ENCODE measurements at regions not wholly inside any gene's neighbourhood (a gene's known extent, or its start where the extent isn't known, plus 50 kb on each side); places are given as distances from the start of the nearest gene placed in this dataset.

- no CpG with 5 or more reads among the region's 2 CpGs for WGBS (ENCODE audit: insufficient coverage)
- TF ChIP-seq, protein P1, sequence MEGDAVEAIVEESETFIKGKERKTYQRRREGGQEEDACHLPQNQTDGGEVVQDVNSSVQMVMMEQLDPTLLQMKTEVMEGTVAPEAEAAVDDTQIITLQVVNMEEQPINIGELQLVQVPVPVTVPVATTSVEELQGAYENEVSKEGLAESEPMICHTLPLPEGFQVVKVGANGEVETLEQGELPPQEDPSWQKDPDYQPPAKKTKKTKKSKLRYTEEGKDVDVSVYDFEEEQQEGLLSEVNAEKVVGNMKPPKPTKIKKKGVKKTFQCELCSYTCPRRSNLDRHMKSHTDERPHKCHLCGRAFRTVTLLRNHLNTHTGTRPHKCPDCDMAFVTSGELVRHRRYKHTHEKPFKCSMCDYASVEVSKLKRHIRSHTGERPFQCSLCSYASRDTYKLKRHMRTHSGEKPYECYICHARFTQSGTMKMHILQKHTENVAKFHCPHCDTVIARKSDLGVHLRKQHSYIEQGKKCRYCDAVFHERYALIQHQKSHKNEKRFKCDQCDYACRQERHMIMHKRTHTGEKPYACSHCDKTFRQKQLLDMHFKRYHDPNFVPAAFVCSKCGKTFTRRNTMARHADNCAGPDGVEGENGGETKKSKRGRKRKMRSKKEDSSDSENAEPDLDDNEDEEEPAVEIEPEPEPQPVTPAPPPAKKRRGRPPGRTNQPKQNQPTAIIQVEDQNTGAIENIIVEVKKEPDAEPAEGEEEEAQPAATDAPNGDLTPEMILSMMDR (IDR thresholded peaks at IDR 0.05) = no peak
- intact Hi-C loops (cut with micrococcal nuclease) = no loop called here
Measured at GRCh38 chr3:15894382-15894781, 96.6 kb upstream of the ANKRD28 start.

GRCh38 chr3:15896500-15896899 is 98.7 kb upstream of the ANKRD28 start:
- no peak for DNase-seq
- Histone ChIP-seq H3K36me3 (replicated peaks in 1 of 2; ENCODE audit: control insufficient read depth in 1 of 2, insufficient read depth in 2 of 2, low read length in 2 of 2) (no peaks in the 10 kb centered on the region), H3K4me1 (ENCODE audit: control insufficient read depth in 1 of 2, insufficient read depth in 2 of 2, low read length in 2 of 2) (no peaks in the 10 kb centered on the region), H3K27me3 (ENCODE audit: control insufficient read depth in 2 of 2, insufficient read depth in 2 of 2, low read length in 2 of 2) (no peaks in the 10 kb centered on the region), H3K4me3 (replicated peaks in 1 of 3; ENCODE audit: low read depth in 2 of 3, low read length in 3 of 3) (no peak overlapping the region), H2AFZ (ENCODE audit: insufficient read depth, low read depth, low read length, poor library complexity, severe bottlenecking) (no peak overlapping the region), H3K9me3 (replicated peaks in 1 of 2; ENCODE audit: control insufficient read depth in 1 of 2, insufficient read depth in 1 of 2, low read length in 2 of 2) (peaks cover 0 to 3% of the 10 kb centered on the region in 2 donors), H3K4me2 (replicated peaks; ENCODE audit: extremely low read depth, low read length, poor library complexity, severe bottlenecking) (no peak overlapping the region), H3K79me2 (ENCODE audit: insufficient read depth, low read length) (no peaks in the 10 kb centered on the region), H4K20me1 (ENCODE audit: insufficient read depth, low read length) (no peaks in the 10 kb centered on the region), H3K27ac (ENCODE audit: low read depth in 1 of 2, low read length in 2 of 2) (no peak overlapping the region), H3K9ac (ENCODE audit: insufficient read depth, low read length, poor library complexity, severe bottlenecking) (no peak overlapping the region)
- Mint-ChIP-seq H3K27me3 (ENCODE audit: low read depth in 3 of 3) (peaks cover 0 to 2% (median 0%) of the 10 kb centered on the region in 3 donors), H3K4me1 (peaks cover 2% of the 10 kb centered on the region), H3K27ac (no peak overlapping the region), H3K36me3 (no peaks in the 10 kb centered on the region), H3K4me3 (no peak overlapping the region), H3K9me3 (peaks cover 0 to 9% (median 5%) of the 10 kb centered on the region in 7 donors)
- intact Hi-C loops (cut with micrococcal nuclease) = no loop called here
- WGBS (ENCODE audit: insufficient coverage) = no CpG with 5 or more reads among the region's 2 CpGs
- TF ChIP-seq, protein P1 (IDR thresholded peaks at IDR 0.05) = no peak

More at GRCh38 chr3:15894382-15894781, 96.6 kb upstream of the ANKRD28 start:
- Mint-ChIP-seq H3K27me3 (ENCODE audit: low read depth in 3 of 3) (peaks cover 0 to 2% (median 0%) of the 10 kb centered on the region in 3 donors), H3K4me3 (no peak overlapping the region), H3K4me1 (peaks cover 2% of the 10 kb centered on the region), H3K36me3 (no peaks in the 10 kb centered on the region), H3K27ac (no peak overlapping the region), H3K9me3 (peaks cover 0 to 8% (median 5%) of the 10 kb centered on the region in 7 donors)
- peaks cover 0 to 3% of the 10 kb centered on the region in 2 donors for H3K9me3 ChIP-seq (replicated peaks in 1 of 2; ENCODE audit: control insufficient read depth in 1 of 2, insufficient read depth in 1 of 2, low read length in 2 of 2)
- no peak overlapping the region for H3K4me2 ChIP-seq (replicated peaks; ENCODE audit: extremely low read depth, low read length, poor library complexity, severe bottlenecking)
- H3K79me2 ChIP-seq (ENCODE audit: insufficient read depth, low read length) = no peaks in the 10 kb centered on the region
- H3K27ac ChIP-seq (ENCODE audit: low read depth in 1 of 2, low read length in 2 of 2) = no peak overlapping the region
- no peaks in the 10 kb centered on the region for H3K4me1 ChIP-seq (ENCODE audit: control insufficient read depth in 1 of 2, insufficient read depth in 2 of 2, low read length in 2 of 2)
- H3K27me3 ChIP-seq (ENCODE audit: control insufficient read depth in 2 of 2, insufficient read depth in 2 of 2, low read length in 2 of 2) = no peaks in the 10 kb centered on the region
- H4K20me1 ChIP-seq (ENCODE audit: insufficient read depth, low read length) = no peaks in the 10 kb centered on the region
- H3K4me3 ChIP-seq (replicated peaks in 1 of 3; ENCODE audit: low read depth in 2 of 3, low read length in 3 of 3) = no peak overlapping the region
- H2AFZ ChIP-seq (ENCODE audit: insufficient read depth, low read depth, low read length, poor library complexity, severe bottlenecking) = no peak overlapping the region
- no peak for DNase-seq
- no peak overlapping the region for H3K9ac ChIP-seq (ENCODE audit: insufficient read depth, low read length, poor library complexity, severe bottlenecking)
- H3K36me3 ChIP-seq (replicated peaks in 1 of 2; ENCODE audit: control insufficient read depth in 1 of 2, insufficient read depth in 2 of 2, low read length in 2 of 2) = no peaks in the 10 kb centered on the region

Data from CD14-positive monocyte (primary cell).